GM12891 (cell line): ENCODE measurements at regions not wholly inside any gene's neighbourhood (a gene's known extent, or its start where the extent isn't known, plus 50 kb on each side); places are given as distances from the start of the nearest gene placed in this dataset.

Source experiments
- DNase-seq: peaks from one replicate; pipeline ENCODE4 v3.0.0; 2011; ENCODE audit warnings: low spot score; ENCODE audit not compliant: insufficient read length
- FAIRE-seq: peaks from 2 replicates; lab custom pipeline; 2011; peaks lifted over from hg19 to GRCh38; lab: Jason Lieb, UNC
- PAX5 ChIP-seq: IDR thresholded peaks from 2 replicates; pipeline ENCODE4 v1.6.1; 2011; ENCODE audit warnings: low read length, moderate library complexity, mild to moderate bottlenecking; ENCODE audit not compliant: insufficient read depth, severe bottlenecking
- POLR2A ChIP-seq: IDR thresholded peaks from 2 replicates; pipeline ENCODE4 v1.6.1; 2011; ENCODE audit warnings: low read depth, low read length, control low read depth
- POLR2AphosphoS5 ChIP-seq: IDR thresholded peaks from 2 replicates; pipeline ENCODE4 v1.6.1; 2011; ENCODE audit warnings: low read depth, low read length, control low read depth
- POU2F2 ChIP-seq: IDR thresholded peaks from 2 replicates; pipeline ENCODE4 v1.6.1; 2011; ENCODE audit warnings: low read depth, mild to moderate bottlenecking, control low read depth, low read length, moderate library complexity
- SPI1 ChIP-seq: IDR thresholded peaks from 2 replicates; pipeline ENCODE4 v1.6.1; 2011; ENCODE audit warnings: low read depth, low read length, control low read depth
- TAF1 ChIP-seq: IDR thresholded peaks from 2 replicates; pipeline ENCODE4 v1.6.1; 2011; ENCODE audit warnings: low read depth, low read length, control low read depth

DNA sequence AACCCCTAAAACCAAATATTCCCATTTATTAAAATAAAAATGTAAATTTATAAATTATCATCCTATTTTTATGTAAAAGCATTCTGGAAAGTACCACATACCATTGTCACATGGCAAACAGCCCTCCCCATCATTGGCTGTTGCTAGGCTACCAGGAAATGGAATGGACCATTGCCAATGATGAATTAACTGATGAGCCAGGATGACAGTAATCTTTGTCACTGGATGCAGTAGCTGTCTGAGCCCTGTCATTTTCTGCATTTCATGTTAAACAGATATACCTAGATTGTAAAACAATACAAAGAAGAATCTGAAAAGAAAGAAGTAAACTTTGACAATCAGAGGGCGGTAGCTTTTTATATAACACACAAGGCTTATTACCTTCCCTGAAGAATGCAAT, 641.4 kb downstream of the BCL11A start:
- FAIRE-seq: no peak
- no peak for DNase-seq
- TF ChIP-seq PAX5 (no peak), POLR2A (no peak), POLR2AphosphoS5 (no peak), POU2F2 (no peak), TAF1 (no peak), SPI1 (no peak)

DNA sequence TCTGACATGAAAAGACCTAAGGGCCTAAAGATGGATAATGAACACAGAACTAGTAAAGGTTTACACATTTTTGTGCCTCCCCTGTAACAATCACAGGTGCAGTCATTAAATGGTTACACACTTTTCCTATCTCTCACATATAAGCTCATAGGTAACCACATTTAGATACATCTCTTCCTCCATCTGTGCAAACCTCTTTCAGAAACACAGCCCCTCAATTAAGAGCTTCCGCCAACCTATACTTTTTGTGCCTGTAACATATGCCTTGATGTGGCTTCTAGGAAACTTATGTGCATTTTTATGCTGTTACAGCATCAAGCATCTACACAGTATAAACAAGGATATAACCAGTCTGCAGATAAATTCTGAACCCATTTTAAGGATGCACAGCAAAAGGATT, 643.3 kb downstream of the BCL11A start:
- DNase-seq (no peak), FAIRE-seq (peak; percentile 45)
- no peak for TF ChIP-seq POLR2A
- TF ChIP-seq POU2F2: no peak
- TF ChIP-seq TAF1: no peak
- no peak for TF ChIP-seq SPI1
- TF ChIP-seq PAX5: no peak
- TF ChIP-seq POLR2AphosphoS5: no peak

DNA sequence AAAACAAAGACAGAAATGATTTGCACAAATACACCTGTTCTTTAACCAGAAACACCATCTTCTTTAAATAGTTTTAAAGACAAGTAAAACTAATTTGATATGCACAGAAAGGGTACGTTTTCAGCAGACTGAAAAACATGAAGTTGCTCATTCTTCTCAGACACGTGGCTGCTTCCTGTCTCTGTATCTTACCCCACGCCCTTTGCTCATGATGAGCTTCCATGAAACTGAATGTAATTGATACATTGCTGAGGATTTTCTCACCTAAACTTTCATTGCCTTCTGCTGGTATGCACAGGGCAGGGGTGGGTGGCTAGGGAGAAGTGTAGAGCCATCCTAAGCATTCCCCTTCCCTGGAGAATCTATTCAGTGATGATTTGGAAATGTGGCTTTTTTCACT, 644.3 kb downstream of the BCL11A start:
- DNase-seq (no peak), FAIRE-seq (peak; percentile 28)
- TF ChIP-seq POLR2AphosphoS5: no peak
- TF ChIP-seq POLR2A: no peak
- no peak for TF ChIP-seq POU2F2
- TF ChIP-seq SPI1: no peak
- TF ChIP-seq TAF1: no peak
- TF ChIP-seq PAX5: no peak

DNA sequence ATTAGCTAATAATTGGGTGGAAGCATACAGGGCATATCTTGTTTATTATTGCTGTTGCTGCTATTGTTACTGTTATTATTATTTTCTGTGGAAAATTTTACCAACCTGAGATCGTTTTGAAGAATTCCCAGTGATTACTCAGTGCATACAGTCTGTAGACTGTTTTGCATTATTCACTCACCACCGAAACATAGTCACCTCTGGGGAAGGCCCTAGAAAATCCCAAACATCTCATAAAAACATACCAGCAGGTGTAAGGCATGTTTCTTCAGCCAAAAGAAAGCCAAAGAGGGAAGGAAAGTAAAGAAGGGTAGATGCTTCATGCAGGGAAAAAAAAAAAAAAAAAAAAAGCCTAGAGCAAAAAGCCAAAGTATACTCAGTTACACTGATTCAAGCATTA, 647.7 kb downstream of the BCL11A start:
- no peak for FAIRE-seq
- DNase-seq: no peak
- TF ChIP-seq SPI1: no peak
- no peak for TF ChIP-seq POU2F2
- no peak for TF ChIP-seq TAF1
- TF ChIP-seq POLR2A: no peak
- no peak for TF ChIP-seq POLR2AphosphoS5
- TF ChIP-seq PAX5: no peak

DNA sequence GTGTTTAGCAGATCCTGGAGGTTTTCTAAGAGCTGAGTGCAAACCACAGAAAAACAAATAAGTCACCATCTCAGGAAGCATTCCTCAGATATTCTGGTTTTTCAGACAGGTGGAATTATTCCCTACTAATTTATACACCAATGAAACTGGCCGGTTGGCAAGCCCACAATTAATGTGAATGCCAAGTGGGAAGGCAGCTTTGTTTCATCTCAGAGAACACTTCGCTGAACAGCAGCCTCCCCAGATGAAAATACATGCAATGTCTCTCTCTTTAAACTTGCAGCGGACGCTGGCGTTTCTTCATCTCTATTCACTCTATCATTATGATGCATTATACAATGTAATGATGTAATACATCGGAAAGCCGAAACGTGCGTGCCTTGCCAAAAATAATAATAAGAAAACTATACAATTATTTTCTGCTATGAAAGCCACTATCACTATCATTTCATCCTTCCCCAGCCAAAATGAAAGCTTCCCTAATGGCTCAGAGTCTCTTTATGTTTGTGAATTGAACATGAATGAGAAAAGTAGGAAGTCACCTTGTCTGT, 649.4 kb downstream of the BCL11A start:
- no peak for DNase-seq

DNA sequence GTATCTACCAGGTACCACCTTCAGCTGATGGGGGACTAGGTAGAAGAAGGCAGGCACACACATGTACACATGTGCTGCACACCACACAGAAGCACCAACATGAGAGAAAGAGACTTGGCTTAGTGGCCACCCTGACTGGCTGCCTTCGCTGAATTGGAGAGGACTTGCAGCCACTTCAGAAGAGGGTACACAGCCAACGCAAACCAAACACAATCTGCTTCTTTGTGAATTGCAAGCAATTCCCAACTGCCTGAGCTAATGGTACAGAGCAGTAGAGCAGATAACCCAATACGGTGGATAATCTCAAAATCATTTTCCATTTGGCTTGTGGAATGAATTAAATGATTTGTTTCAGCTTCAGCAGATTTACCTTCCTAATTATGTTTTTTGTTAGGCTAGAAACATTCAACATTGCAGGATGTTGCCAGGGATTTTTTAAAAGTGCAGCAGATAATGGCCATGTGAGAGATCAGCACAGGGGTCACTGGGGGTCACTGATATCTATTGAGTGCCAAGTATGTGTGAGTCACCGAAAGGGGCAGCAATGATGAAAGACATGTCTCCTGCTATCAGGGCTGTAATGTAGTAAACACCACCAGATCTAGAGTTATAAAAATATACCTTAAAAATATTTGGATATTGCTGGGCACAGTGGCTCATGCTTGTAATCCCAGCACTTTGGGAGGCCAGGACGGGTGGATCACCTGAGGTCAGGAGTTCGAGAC, 652.6 kb downstream of the BCL11A start:
- TF ChIP-seq POLR2A: no peak
- TF ChIP-seq POLR2AphosphoS5: no peak
- TF ChIP-seq SPI1: no peak
- TF ChIP-seq TAF1: no peak
- TF ChIP-seq POU2F2: no peak
- TF ChIP-seq PAX5: no peak
- no peak for FAIRE-seq
- no peak for DNase-seq

More for the DNA sequence above, 649.4 kb downstream of the BCL11A start:
- TF ChIP-seq TAF1 (no peak), PAX5 (no peak), POLR2A (no peak), POU2F2 (no peak), SPI1 (no peak)
- no peak for FAIRE-seq

DNA sequence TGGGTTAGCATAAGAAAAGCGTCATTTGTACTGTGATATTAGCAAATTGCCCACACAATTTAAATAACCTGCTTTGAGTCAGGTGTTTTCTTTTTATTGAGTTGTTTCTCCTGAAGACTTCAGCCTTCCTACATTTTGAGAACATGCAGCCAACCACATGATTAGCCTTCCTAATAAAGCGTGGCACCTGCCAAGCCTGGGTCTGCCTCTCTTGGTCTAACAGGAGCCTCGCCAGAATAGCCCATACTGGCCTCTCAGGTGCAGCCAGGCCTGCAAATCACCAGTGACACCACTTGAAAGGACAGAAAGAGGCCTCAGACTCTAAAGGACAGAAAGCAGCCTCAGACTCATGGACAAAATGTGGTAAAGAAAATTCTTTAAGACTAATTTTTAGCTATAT, 653.8 kb downstream of the BCL11A start:
- no peak for FAIRE-seq

DNA sequence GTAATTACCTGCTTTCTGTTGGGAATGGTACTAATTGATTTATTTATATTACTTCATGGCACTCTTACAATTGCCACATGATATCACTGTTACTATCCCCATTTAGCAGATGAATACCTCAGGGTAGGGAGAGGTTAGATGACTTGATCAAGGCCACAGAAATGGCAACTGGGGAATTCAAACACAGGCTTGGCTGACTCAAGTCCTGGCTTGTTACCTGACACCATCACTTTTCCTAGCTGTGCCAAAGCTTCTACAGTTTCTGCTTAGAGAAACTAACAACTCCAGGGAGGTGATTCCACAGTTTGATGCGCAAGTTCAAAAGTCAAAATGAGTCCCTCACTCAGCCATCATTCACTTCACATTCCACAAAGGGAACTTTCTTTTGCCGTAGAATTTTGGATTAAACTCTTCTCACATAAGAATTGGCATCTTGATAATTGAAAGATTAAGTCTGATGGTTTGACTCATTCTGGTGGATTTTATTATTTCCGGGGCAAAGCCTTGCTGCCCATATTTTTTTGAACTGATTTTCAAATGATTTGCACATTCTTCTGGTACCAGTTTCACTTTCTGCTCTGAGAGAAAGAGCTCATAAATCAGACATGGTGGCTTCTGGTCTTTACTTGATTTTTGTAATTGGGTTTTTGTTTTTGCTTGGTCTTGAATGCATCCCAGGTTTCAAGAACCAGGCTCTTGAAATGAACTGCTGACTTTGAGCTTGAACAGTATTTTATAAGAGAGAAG, 656.8 kb downstream of the BCL11A start:
- TF ChIP-seq PAX5 (no peak), SPI1 (no peak), TAF1 (no peak), POU2F2 (no peak), POLR2AphosphoS5 (no peak), POLR2A (no peak)
- no peak for FAIRE-seq
- no peak for DNase-seq

More for the DNA sequence above, 653.8 kb downstream of the BCL11A start:
- TF ChIP-seq PAX5: no peak
- no peak for TF ChIP-seq POU2F2
- no peak for TF ChIP-seq POLR2AphosphoS5
- no peak for TF ChIP-seq TAF1
- TF ChIP-seq SPI1: no peak
- no peak for TF ChIP-seq POLR2A
- no peak for DNase-seq

DNA sequence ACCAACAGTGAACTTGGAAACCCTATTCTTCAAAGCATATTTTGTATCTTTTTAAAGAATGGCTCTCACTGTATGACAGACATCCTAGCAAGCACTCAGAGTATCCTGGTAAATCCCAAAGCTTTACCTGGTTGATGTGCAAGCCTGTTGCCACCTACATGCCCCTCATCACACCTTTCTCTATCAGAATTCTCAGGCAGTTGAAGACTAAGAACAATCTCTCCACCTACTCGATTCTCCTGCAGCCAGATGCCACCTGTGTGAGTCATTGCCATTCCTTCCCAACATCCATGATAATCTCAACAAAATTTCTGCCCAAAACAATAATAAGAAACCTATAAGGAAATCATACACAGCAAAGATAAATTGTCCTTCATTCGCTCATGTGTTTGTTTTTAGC, 659.8 kb downstream of the BCL11A start:
- DNase-seq (no peak), FAIRE-seq (no peak)
- no peak for TF ChIP-seq TAF1
- no peak for TF ChIP-seq POLR2AphosphoS5
- no peak for TF ChIP-seq POU2F2
- TF ChIP-seq POLR2A: no peak
